IMR-90 (cell line): ENCODE measurements at regions not wholly inside any gene's neighbourhood (a gene's known extent, or its start where the extent isn't known, plus 50 kb on each side); places are given as distances from the start of the nearest gene placed in this dataset.

Experiments
- ATAC-seq: fragments of 200-7000 bp; cut with Tn5 transposase; 2 replicates; pipeline ENCODE4 v1.9.1; 2020; ENCODE audit warnings: low read depth, mild to moderate bottlenecking, moderate library complexity
- BruUV-seq: library from RNA; stranded (reverse); fragments of 400-500 nt; replicated peaks from 2 replicates; lab custom pipeline; 2021; lab: Mats Ljungman, UMichigan
- CTCF ChIA-PET: fragments of 300-600 bp; formaldehyde crosslinking; extraction: SDS; loops from one replicate; lab custom pipeline; 2021; ENCODE audit warnings: antibody characterized with exemption; lab: Yijun Ruan, JAX
- POLR2A ChIA-PET: fragments of 300-600 bp; sonication (Branson Sonifier 250); formaldehyde crosslinking; loops from one replicate; lab custom pipeline; 2022; ENCODE audit warnings: antibody characterized with exemption; ENCODE audit not compliant: unreplicated experiment; lab: Charles Lee
- DNase-seq: peaks from one replicate; pipeline ENCODE4 v3.0.0; 2013
- H2AFZ ChIP-seq: replicated peaks from 2 replicates; pipeline ENCODE3; 2013; ENCODE audit warnings: low read length, mild to moderate bottlenecking; ENCODE audit not compliant: poor library complexity
- H2AK5ac ChIP-seq: 2 replicates; pipeline ENCODE4 v1.6.1; 2013; ENCODE audit warnings: low read depth, low read length, inconsistent platforms
- H2AK9ac ChIP-seq: replicated peaks from 2 replicates; pipeline ENCODE3; 2013; ENCODE audit warnings: mild to moderate bottlenecking, low read depth, low read length, moderate library complexity; ENCODE audit not compliant: poor library complexity
- H2BK120ac ChIP-seq: 2 replicates; pipeline ENCODE4 v1.6.1; 2013; ENCODE audit warnings: low read depth, low read length, inconsistent platforms
- H2BK15ac ChIP-seq: 3 replicates; pipeline ENCODE4 v1.6.1; 2013; ENCODE audit warnings: low read depth, low read length, inconsistent platforms
- H2BK20ac ChIP-seq: 2 replicates; pipeline ENCODE4 v1.6.1; 2013; ENCODE audit warnings: low read depth, mild to moderate bottlenecking, inconsistent platforms, low read length, moderate library complexity
- H2BK5ac ChIP-seq: 2 replicates; pipeline ENCODE4 v1.6.1; 2013; ENCODE audit warnings: mild to moderate bottlenecking, low read depth, low read length, inconsistent platforms; ENCODE audit not compliant: poor library complexity, severe bottlenecking
- H3K14ac ChIP-seq: replicated peaks from 2 replicates; pipeline ENCODE4 v1.6.1; 2013; ENCODE audit warnings: low read depth, low read length, inconsistent platforms
- H3K18ac ChIP-seq: 2 replicates; pipeline ENCODE4 v1.6.1; 2013; ENCODE audit warnings: low read depth, low read length, control low read depth
- H3K23ac ChIP-seq: 2 replicates; pipeline ENCODE4 v1.6.1; 2013; ENCODE audit warnings: low read depth, low read length, inconsistent platforms
- H3K27ac ChIP-seq: 2 replicates; pipeline ENCODE4 v1.5.1; 2013; ENCODE audit warnings: mild to moderate bottlenecking, control low read depth, low read length; ENCODE audit not compliant: insufficient read depth
- H3K27me3 ChIP-seq: 2 replicates; pipeline ENCODE4 v1.6.1; 2013; ENCODE audit warnings: low read length; ENCODE audit not compliant: control insufficient read depth, insufficient read depth
- H3K36me3 ChIP-seq: 2 replicates; pipeline ENCODE4 v1.6.1; 2013; ENCODE audit warnings: low read length, mixed read lengths; ENCODE audit not compliant: control insufficient read depth, insufficient read depth
- H3K4ac ChIP-seq: 2 replicates; pipeline ENCODE4 v1.6.1; 2013; ENCODE audit warnings: low read depth, low read length, inconsistent platforms
- H3K4me1 ChIP-seq: 2 replicates; pipeline ENCODE4 v1.6.1; 2013; ENCODE audit warnings: low read length, mixed read lengths; ENCODE audit not compliant: control insufficient read depth, insufficient read depth
- H3K4me2 ChIP-seq: 2 replicates; pipeline ENCODE4 v1.6.1; 2013; ENCODE audit warnings: low read depth, mild to moderate bottlenecking, control low read depth, low read length, moderate library complexity
- H3K4me3 ChIP-seq: 2 replicates; pipeline ENCODE4 v1.5.1; 2013; ENCODE audit warnings: low read depth, mild to moderate bottlenecking, control low read depth, low read length, moderate library complexity; ENCODE audit not compliant: insufficient read depth
- H3K56ac ChIP-seq: 2 replicates; pipeline ENCODE4 v1.6.1; 2013; ENCODE audit warnings: low read length, inconsistent platforms; ENCODE audit not compliant: insufficient read depth; ENCODE audit errors: extremely low read depth
- H3K79me1 ChIP-seq, 2 experiments: 2 replicates each; pipeline ENCODE4 v1.6.1; 2013; ENCODE audit warnings: low read length in 2 of 2, inconsistent platforms in 1 of 2, low read depth in 1 of 2
- H3K9ac ChIP-seq: 2 replicates; pipeline ENCODE4 v1.6.1; 2013; ENCODE audit warnings: low read depth, low read length, control low read depth
- H3K9me1 ChIP-seq: 2 replicates; pipeline ENCODE4 v1.6.1; 2013; ENCODE audit warnings: low read length, inconsistent platforms; ENCODE audit not compliant: insufficient read depth
- H3K9me3 ChIP-seq: 2 replicates; pipeline ENCODE4 v1.6.1; 2013; ENCODE audit warnings: low read length; ENCODE audit not compliant: control insufficient read depth, insufficient read depth
- H4K20me1 ChIP-seq: 2 replicates; pipeline ENCODE4 v1.6.1; 2013; ENCODE audit warnings: low read length, inconsistent platforms; ENCODE audit not compliant: insufficient read depth
- H4K5ac ChIP-seq: 2 replicates; pipeline ENCODE4 v1.6.1; 2013; ENCODE audit warnings: mild to moderate bottlenecking, low read depth, low read length, control low read depth
- H4K8ac ChIP-seq, 2 experiments: 2 replicates each; pipeline ENCODE4 v1.6.1; 2013; ENCODE audit warnings: low read depth in 2 of 2, low read length in 2 of 2, control low read depth in 1 of 2, inconsistent platforms in 1 of 2
- H4K91ac ChIP-seq: 2 replicates; pipeline ENCODE4 v1.6.1; 2013; ENCODE audit warnings: low read depth, low read length, inconsistent platforms; ENCODE audit not compliant: insufficient read depth
- BHLHE40 ChIP-seq: fragments of 150-350 bp; IDR thresholded peaks from 2 replicates; pipeline ENCODE4 v1.6.1; 2016; ENCODE audit warnings: mild to moderate bottlenecking, low read depth, low read length
- CTCF ChIP-seq: conservative IDR thresholded peaks from 2 replicates; pipeline ENCODE4 v1.5.1; 2012; ENCODE audit warnings: mild to moderate bottlenecking, low read depth, low read length, improper control_type of control experiment
- FOS ChIP-seq: fragments of 150-350 bp; IDR thresholded peaks from 2 replicates; pipeline ENCODE4 v1.6.1; 2016; ENCODE audit warnings: low read depth, low read length
- NFE2L2 ChIP-seq: fragments of 150-350 bp; IDR thresholded peaks from 2 replicates; pipeline ENCODE4 v1.6.1; 2016; ENCODE audit warnings: low read depth, mild to moderate bottlenecking, low read length
- POLR2A ChIP-seq: IDR thresholded peaks from 2 replicates; pipeline ENCODE4 v1.6.1; 2012; ENCODE audit warnings: mild to moderate bottlenecking, low read depth, low read length
- RAD21 ChIP-seq: IDR thresholded peaks from 2 replicates; pipeline ENCODE4 v1.6.1; 2012; ENCODE audit warnings: low read length, improper control_type of control experiment
- RFX5 ChIP-seq: IDR thresholded peaks from 2 replicates; pipeline ENCODE4 v1.8.0; 2012; ENCODE audit warnings: low read depth, mild to moderate bottlenecking, low read length, moderate library complexity
- SMC3 ChIP-seq: fragments of 150-350 bp; IDR thresholded peaks from 2 replicates; pipeline ENCODE4 v1.6.1; 2016; ENCODE audit warnings: low read depth, mild to moderate bottlenecking, antibody characterized with exemption, low read length, moderate library complexity
- WGBS, 2 experiments: methylation state at CpG; one replicate each; pipeline versions ENCODE4 v1.1.5 to v1.1.7; 2013; ENCODE audit warnings: missing lambda C conversion rate in 2 of 2; ENCODE audit not compliant: insufficient read length in 1 of 2; ENCODE audit errors: extremely low coverage in 2 of 2; 5-methylcytosine and 5-hydroxymethylcytosine counted together
- dilution Hi-C: fragments of 300-500 bp; cut with HindIII; formaldehyde crosslinking; loops from one replicate; pipeline ENCODE4 v1.14.3; 2018; ENCODE audit warnings: low sequenced_read_pairs; ENCODE audit not compliant: unreplicated experiment
- in situ Hi-C: fragments of 300-500 bp; cut with MboI; formaldehyde crosslinking; loops from 3 replicates; pipeline ENCODE4 v1.14.3; 2019; ENCODE audit warnings: low sequenced_read_pairs, inconsistent platforms, mixed read lengths
- intact Hi-C: fragments of 100-400 bp; cut with micrococcal nuclease; formaldehyde crosslinking; loops from 2 replicates; pipeline ENCODE4 v1.10.0; 2022

GRCh38 chr14:51547701-51548100 lies 104.0 kb upstream of the FRMD6 start:
- peak overlapping the region; percentile 72 to 89; a peak in 3 of 4 replicates for H4K8ac ChIP-seq
- peak overlapping the region; percentile 84; the same call in 1 of the 2 replicates for H3K14ac ChIP-seq
- H3K27ac ChIP-seq, result peak overlapping the region; percentile 8; the same call in 1 of the 2 replicates
- in situ Hi-C loops, result no loop called here
- DNase-seq (no peak), ATAC-seq (peak; percentile 4; the same call in 1 of the 2 replicates)
- no peaks in the 10 kb centered on the region for H3K9me3 ChIP-seq
- WGBS, 2 experiments, result no CpG with 5 or more reads among the region's 2 CpGs
- no TSS peak for BruUV-seq
- H2BK20ac ChIP-seq, result peak overlapping the region; percentile 99
- ChIA-PET CTCF (no interaction called here), POLR2A (interaction anchor here (0.6 to 1.0 kb wide), 2 partner anchors 13 to 104 kb away, joined by 3 to 4 read pairs; partner anchors contain the start of gene FRMD6)
- peak overlapping the region; percentile 95; the same call in 1 of the 2 replicates for H3K4ac ChIP-seq
- peak overlapping the region; percentile 97; the same call in 1 of the 2 replicates for H3K23ac ChIP-seq
- H3K56ac ChIP-seq, result peak overlapping the region; percentile 92
- H3K9ac ChIP-seq, result peak overlapping the region; percentile 43; the same call in 1 of the 2 replicates
- H4K20me1 ChIP-seq, result no peaks in the 10 kb centered on the region
- peaks cover 6 to 27% of the 10 kb centered on the region in 2 experiments; a peak in 2 of 4 replicates for H3K79me1 ChIP-seq
- H2AFZ ChIP-seq, result no peak overlapping the region
- H3K27me3 ChIP-seq, result no peaks in the 10 kb centered on the region
- peak overlapping the region; percentile 98 for H2BK120ac ChIP-seq
- H3K9me1 ChIP-seq, result peaks cover 14% of the 10 kb centered on the region
- peak overlapping the region; percentile 99; the same call in 1 of the 2 replicates for H3K18ac ChIP-seq
- H2BK5ac ChIP-seq, result peak overlapping the region; percentile 99
- intact Hi-C loops, result loop anchor here (2.0 to 5.0 kb wide), 3 partner anchors 105 to 265 kb away; partner anchors contain the start of gene FRMD6
- peaks cover 18% of the 10 kb centered on the region for H3K4me1 ChIP-seq
- dilution Hi-C loops, result no loop called here
- TF ChIP-seq POLR2A (no peak; the same call in 1 of the 2 replicates), BHLHE40 (no peak), CTCF (no peak), RFX5 (no peak), SMC3 (no peak), NFE2L2 (no peak), FOS (no peak), RAD21 (no peak)
- peak overlapping the region; percentile 50; the same call in 1 of the 2 replicates for H3K4me2 ChIP-seq
- no peaks in the 10 kb centered on the region for H3K36me3 ChIP-seq
- no peak overlapping the region for H2AK9ac ChIP-seq
- H4K5ac ChIP-seq, result peak overlapping the region; percentile 49; the same call in 1 of the 2 replicates
- H3K4me3 ChIP-seq, result no peak overlapping the region
- peak overlapping the region; percentile 96; the same call in 2 of the 3 replicates for H2BK15ac ChIP-seq
- H4K91ac ChIP-seq, result peak overlapping the region; percentile 91
- H2AK5ac ChIP-seq, result no peak overlapping the region
